Natural killer cell (primary cell): ENCODE measurements at regions not wholly inside any gene's neighbourhood (a gene's known extent, or its start where the extent isn't known, plus 50 kb on each side); places are given as distances from the start of the nearest gene placed in this dataset.

Experiments
- ATAC-seq, 3 donors: fragments of 150-1000 bp in 2 of 3; fragments of 200-7000 bp in 1 of 3; cut with Tn5 transposase; 1 replicate in 1 of 3; 2 replicates in 2 of 3; pipeline ENCODE4 v1.10.0; 2021; ENCODE audit warnings: mild to moderate bottlenecking in 2 of 3, moderate library complexity in 2 of 3
- DNase-seq, 2 donors: peaks; one replicate each; pipeline versions ENCODE4 v3.0.0 to v3.0.0-alpha.2; 2013 to 2021; ENCODE audit warnings: mixed read lengths in 1 of 2
- H3K27ac ChIP-seq: one replicate; pipeline ENCODE4 v1.5.1; 2013; ENCODE audit warnings: mild to moderate bottlenecking, low read length
- H3K27me3 ChIP-seq: one replicate; pipeline ENCODE4 v1.6.1; 2013; ENCODE audit warnings: low read length; ENCODE audit not compliant: control insufficient read depth, insufficient read depth
- H3K36me3 ChIP-seq: one replicate; pipeline ENCODE4 v1.6.1; 2013; ENCODE audit warnings: low read length; ENCODE audit not compliant: control insufficient read depth, insufficient read depth
- H3K4me1 ChIP-seq: one replicate; pipeline ENCODE4 v1.6.1; 2013; ENCODE audit warnings: low read length; ENCODE audit not compliant: control insufficient read depth, insufficient read depth
- H3K4me3 ChIP-seq: one replicate; pipeline ENCODE4 v1.5.1; 2013; ENCODE audit warnings: low read length
- H3K9me3 ChIP-seq: one replicate; pipeline ENCODE4 v1.6.1; 2013; ENCODE audit warnings: low read length; ENCODE audit not compliant: control insufficient read depth, insufficient read depth
- H3K27ac Mint-ChIP-seq, 2 donors: one replicate each; pipeline ENCODE4 v1.8.0; 2022; ENCODE audit warnings: mild to moderate bottlenecking in 2 of 2, mixed read lengths in 2 of 2, moderate library complexity in 1 of 2
- H3K27me3 Mint-ChIP-seq, 2 donors: one replicate each; pipeline ENCODE4 v1.8.0; 2022; ENCODE audit warnings: low read depth in 2 of 2, mixed read lengths in 2 of 2
- H3K36me3 Mint-ChIP-seq: one replicate; pipeline ENCODE4 v1.8.0; 2022; ENCODE audit warnings: mixed read lengths
- H3K4me1 Mint-ChIP-seq, 2 donors: one replicate each; pipeline ENCODE4 v1.8.0; 2022; ENCODE audit warnings: mixed read lengths in 2 of 2
- H3K4me3 Mint-ChIP-seq: one replicate; pipeline ENCODE4 v1.8.0; 2022; ENCODE audit warnings: mild to moderate bottlenecking, moderate library complexity, mixed read lengths
- H3K9me3 Mint-ChIP-seq, 2 donors: one replicate each; pipeline ENCODE4 v1.8.0; 2022; ENCODE audit warnings: mixed read lengths in 2 of 2
- CTCF ChIP-seq: fragments of 200-600 bp; IDR thresholded peaks from one replicate; pipeline ENCODE4 v1.8.0; 2022; ENCODE audit warnings: antibody characterized with exemption
- WGBS: methylation state at CpG from one replicate; pipeline ENCODE4 v1.1.7; 2013; ENCODE audit warnings: missing lambda C conversion rate; ENCODE audit not compliant: insufficient coverage; 5-methylcytosine and 5-hydroxymethylcytosine counted together
- intact Hi-C: fragments of 100-400 bp; cut with micrococcal nuclease; formaldehyde crosslinking; loops from one replicate; pipeline ENCODE4 v1.14.2; 2022

- DNase-seq = no peak
- H3K27ac Mint-ChIP-seq = no peak overlapping the region
- no peak for TF ChIP-seq CTCF
- H3K27ac ChIP-seq = no peak overlapping the region
- H3K36me3 Mint-ChIP-seq = no peaks in the 10 kb centered on the region
- H3K4me3 Mint-ChIP-seq = no peak overlapping the region
- intact Hi-C loops = no loop called here
- H3K4me1 ChIP-seq = no peaks in the 10 kb centered on the region
- peaks cover 0 to 3% of the 10 kb centered on the region in 2 donors for H3K27me3 Mint-ChIP-seq
- no peaks in the 10 kb centered on the region for H3K4me1 Mint-ChIP-seq
- H3K9me3 ChIP-seq = no peaks in the 10 kb centered on the region
- no peak for ATAC-seq
- H3K36me3 ChIP-seq = no peaks in the 10 kb centered on the region
- WGBS = 45% methylated on average over 1 of the region's 1 CpG
- H3K27me3 ChIP-seq = no peaks in the 10 kb centered on the region
- no peaks in the 10 kb centered on the region for H3K9me3 Mint-ChIP-seq
- no peak overlapping the region for H3K4me3 ChIP-seq
Observed at GRCh38 chr10:83915801-83916200, 223.5 kb upstream of the GHITM start.

GRCh38 chr10:83917537-83918506 lies 221.5 kb upstream of the GHITM start:
- H3K4me1 ChIP-seq = no peaks in the 10 kb centered on the region
- ATAC-seq (no peak), DNase-seq (peak in 1 of 2 donors; percentile 14)
- H3K27me3 Mint-ChIP-seq = peaks cover 0 to 3% of the 10 kb centered on the region in 2 donors
- H3K9me3 Mint-ChIP-seq = no peaks in the 10 kb centered on the region
- 64% methylated on average over 15 of the region's 17 CpGs for WGBS
- no peaks in the 10 kb centered on the region for H3K36me3 ChIP-seq
- no peak overlapping the region for H3K27ac Mint-ChIP-seq
- H3K9me3 ChIP-seq = no peaks in the 10 kb centered on the region
- H3K36me3 Mint-ChIP-seq = no peaks in the 10 kb centered on the region
- H3K4me3 Mint-ChIP-seq = no peak overlapping the region
- H3K4me3 ChIP-seq = no peak overlapping the region
- no peak overlapping the region for H3K27ac ChIP-seq
- no peaks in the 10 kb centered on the region for H3K27me3 ChIP-seq
- no peaks in the 10 kb centered on the region for H3K4me1 Mint-ChIP-seq
- TF ChIP-seq CTCF = no peak
- intact Hi-C loops = no loop called here

GRCh38 chr10:83919187-83919586 lies 220.1 kb upstream of the GHITM start:
- H3K27me3 ChIP-seq = peaks cover 2% of the 10 kb centered on the region

More at GRCh38 chr10:83919187-83919586, 220.1 kb upstream of the GHITM start:
- no peaks in the 10 kb centered on the region for H3K9me3 Mint-ChIP-seq
- H3K4me3 Mint-ChIP-seq = no peak overlapping the region
- Histone ChIP-seq H3K4me1 (no peaks in the 10 kb centered on the region), H3K36me3 (no peaks in the 10 kb centered on the region), H3K27ac (no peak overlapping the region), H3K9me3 (no peaks in the 10 kb centered on the region), H3K4me3 (no peak overlapping the region)
- DNase-seq = no peak
- H3K27ac Mint-ChIP-seq = no peak overlapping the region
- WGBS = 86% methylated on average over 2 of the region's 2 CpGs
- H3K27me3 Mint-ChIP-seq = peaks cover 3 to 6% of the 10 kb centered on the region in 2 donors
- ATAC-seq = no peak
- H3K4me1 Mint-ChIP-seq = no peaks in the 10 kb centered on the region
- intact Hi-C loops = no loop called here
- TF ChIP-seq CTCF = no peak
- H3K36me3 Mint-ChIP-seq = no peaks in the 10 kb centered on the region
